Loucy (cell line): ENCODE measurements at regions not wholly inside any gene's neighbourhood (a gene's known extent, or its start where the extent isn't known, plus 50 kb on each side); places are given as distances from the start of the nearest gene placed in this dataset.

Experiments used
- H2AFZ ChIP-seq: fragments of 200-600 bp; sonication (generic); 2 replicates; pipeline ENCODE4 v1.6.0; 2016; ENCODE audit warnings: antibody characterized with exemption, mild to moderate bottlenecking, low read length, moderate library complexity
- H3F3A ChIP-seq: fragments of 200-600 bp; 2 replicates; pipeline ENCODE4 v1.6.0; 2016; ENCODE audit warnings: antibody characterized with exemption, low read depth, mild to moderate bottlenecking
- H3K27me3 ChIP-seq: fragments of 200-600 bp; sonication (generic); 2 replicates; pipeline ENCODE4 v1.6.1; 2014; ENCODE audit warnings: low read length, mild to moderate bottlenecking; ENCODE audit not compliant: insufficient read depth, poor library complexity, severe bottlenecking
- H3K36me3 ChIP-seq: fragments of 200-600 bp; sonication (generic); 2 replicates; pipeline ENCODE4 v1.6.1; 2016; ENCODE audit warnings: low read length; ENCODE audit not compliant: insufficient read depth
- H3K4me1 ChIP-seq: fragments of 200-600 bp; sonication (generic); 2 replicates; pipeline ENCODE4 v1.5.1; 2014; ENCODE audit warnings: low read length, mild to moderate bottlenecking; ENCODE audit not compliant: insufficient read depth, poor library complexity, severe bottlenecking
- H3K4me2 ChIP-seq: fragments of 200-600 bp; sonication (generic); 2 replicates; pipeline ENCODE4 v1.6.0; 2014; ENCODE audit warnings: antibody characterized with exemption, low read length, low read depth, mild to moderate bottlenecking; ENCODE audit not compliant: poor library complexity, severe bottlenecking
- H3K4me3 ChIP-seq: fragments of 200-600 bp; sonication (generic); 2 replicates; pipeline ENCODE4 v1.5.1; 2014; ENCODE audit warnings: low read length, mild to moderate bottlenecking, mixed read lengths; ENCODE audit not compliant: poor library complexity, severe bottlenecking
- H3K79me2 ChIP-seq: fragments of 200-600 bp; sonication (generic); 2 replicates; pipeline ENCODE4 v1.6.1; 2014; ENCODE audit warnings: low read length; ENCODE audit not compliant: insufficient read depth
- H3K9ac ChIP-seq: fragments of 200-600 bp; sonication (generic); 2 replicates; pipeline ENCODE4 v1.6.0; 2014; ENCODE audit warnings: mild to moderate bottlenecking, low read depth, low read length, moderate library complexity; ENCODE audit not compliant: poor library complexity, severe bottlenecking
- H3K9me2 ChIP-seq: fragments of 200-600 bp; sonication (generic); replicated peaks from 2 replicates; pipeline ENCODE4 v1.6.1; 2016; ENCODE audit warnings: low read depth, low read length, mixed read lengths
- H3K9me3 ChIP-seq: fragments of 200-600 bp; sonication (generic); 2 replicates; pipeline ENCODE4 v1.6.1; 2014; ENCODE audit warnings: mild to moderate bottlenecking, antibody characterized with exemption, low read length, low read depth; ENCODE audit not compliant: insufficient read depth
- H4K20me1 ChIP-seq: fragments of 200-600 bp; sonication (generic); 2 replicates; pipeline ENCODE4 v1.6.0; 2014; ENCODE audit warnings: antibody characterized with exemption, low read length, mild to moderate bottlenecking; ENCODE audit not compliant: insufficient read depth, poor library complexity, severe bottlenecking
- EZH2phosphoT487 ChIP-seq: fragments of 200-600 bp; IDR thresholded peaks from 2 replicates; pipeline ENCODE4 v1.6.1; 2018; ENCODE audit warnings: antibody characterized with exemption, mild to moderate bottlenecking, moderate library complexity, borderline replicate concordance
- TF ChIP-seq, protein P1 (sequence below): fragments of 200-600 bp; sonication (generic); conservative IDR thresholded peaks from 2 replicates; pipeline ENCODE4 v1.5.1; 2014; ENCODE audit warnings: mild to moderate bottlenecking, antibody characterized with exemption, low read length

DNA sequence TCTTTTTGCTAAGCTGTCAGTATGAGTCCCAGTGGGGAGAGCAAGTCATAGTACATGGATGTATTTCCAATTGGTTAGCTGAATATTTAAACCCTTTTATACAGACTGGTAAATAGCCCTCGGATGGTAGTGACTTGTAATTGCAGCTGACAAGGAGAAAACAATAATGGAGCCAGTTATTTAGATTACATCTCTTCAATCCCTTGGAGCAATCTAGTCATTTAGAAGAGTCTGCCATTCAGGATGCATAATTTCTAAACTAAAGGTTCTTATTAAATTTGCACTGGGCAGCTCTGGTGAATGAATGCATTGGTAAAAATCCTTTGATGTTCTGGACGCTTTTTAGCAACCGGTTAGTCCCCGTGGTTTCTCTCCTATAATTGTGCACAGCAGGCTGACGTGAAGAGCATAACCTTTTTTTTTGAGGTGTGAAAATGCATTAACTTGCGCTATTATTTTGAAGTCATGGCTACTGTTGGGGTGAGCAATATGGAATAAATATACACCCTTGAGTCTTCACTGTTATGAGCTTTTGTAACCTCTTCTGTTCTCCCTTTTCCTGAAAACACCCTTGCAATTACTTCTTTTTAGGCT lies 158.6 kb upstream of the CD180 start:
- no peaks in the 10 kb centered on the region for H3K79me2 ChIP-seq
- H3F3A ChIP-seq, result no peaks in the 10 kb centered on the region
- H3K27me3 ChIP-seq, result no peaks in the 10 kb centered on the region
- H3K36me3 ChIP-seq, result no peaks in the 10 kb centered on the region
- H3K4me3 ChIP-seq, result no peak overlapping the region
- no peaks in the 10 kb centered on the region for H4K20me1 ChIP-seq
- no peak overlapping the region for H2AFZ ChIP-seq
- H3K9ac ChIP-seq, result no peak overlapping the region
- H3K9me3 ChIP-seq, result no peaks in the 10 kb centered on the region
- H3K4me1 ChIP-seq, result peaks cover 31% of the 10 kb centered on the region
- H3K4me2 ChIP-seq, result no peak overlapping the region
- TF ChIP-seq EZH2phosphoT487, result no peak
- TF ChIP-seq, protein P1, sequence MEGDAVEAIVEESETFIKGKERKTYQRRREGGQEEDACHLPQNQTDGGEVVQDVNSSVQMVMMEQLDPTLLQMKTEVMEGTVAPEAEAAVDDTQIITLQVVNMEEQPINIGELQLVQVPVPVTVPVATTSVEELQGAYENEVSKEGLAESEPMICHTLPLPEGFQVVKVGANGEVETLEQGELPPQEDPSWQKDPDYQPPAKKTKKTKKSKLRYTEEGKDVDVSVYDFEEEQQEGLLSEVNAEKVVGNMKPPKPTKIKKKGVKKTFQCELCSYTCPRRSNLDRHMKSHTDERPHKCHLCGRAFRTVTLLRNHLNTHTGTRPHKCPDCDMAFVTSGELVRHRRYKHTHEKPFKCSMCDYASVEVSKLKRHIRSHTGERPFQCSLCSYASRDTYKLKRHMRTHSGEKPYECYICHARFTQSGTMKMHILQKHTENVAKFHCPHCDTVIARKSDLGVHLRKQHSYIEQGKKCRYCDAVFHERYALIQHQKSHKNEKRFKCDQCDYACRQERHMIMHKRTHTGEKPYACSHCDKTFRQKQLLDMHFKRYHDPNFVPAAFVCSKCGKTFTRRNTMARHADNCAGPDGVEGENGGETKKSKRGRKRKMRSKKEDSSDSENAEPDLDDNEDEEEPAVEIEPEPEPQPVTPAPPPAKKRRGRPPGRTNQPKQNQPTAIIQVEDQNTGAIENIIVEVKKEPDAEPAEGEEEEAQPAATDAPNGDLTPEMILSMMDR, result peak; percentile 17; the same call in 1 of the 2 replicates
- no peaks in the 10 kb centered on the region for H3K9me2 ChIP-seq

DNA sequence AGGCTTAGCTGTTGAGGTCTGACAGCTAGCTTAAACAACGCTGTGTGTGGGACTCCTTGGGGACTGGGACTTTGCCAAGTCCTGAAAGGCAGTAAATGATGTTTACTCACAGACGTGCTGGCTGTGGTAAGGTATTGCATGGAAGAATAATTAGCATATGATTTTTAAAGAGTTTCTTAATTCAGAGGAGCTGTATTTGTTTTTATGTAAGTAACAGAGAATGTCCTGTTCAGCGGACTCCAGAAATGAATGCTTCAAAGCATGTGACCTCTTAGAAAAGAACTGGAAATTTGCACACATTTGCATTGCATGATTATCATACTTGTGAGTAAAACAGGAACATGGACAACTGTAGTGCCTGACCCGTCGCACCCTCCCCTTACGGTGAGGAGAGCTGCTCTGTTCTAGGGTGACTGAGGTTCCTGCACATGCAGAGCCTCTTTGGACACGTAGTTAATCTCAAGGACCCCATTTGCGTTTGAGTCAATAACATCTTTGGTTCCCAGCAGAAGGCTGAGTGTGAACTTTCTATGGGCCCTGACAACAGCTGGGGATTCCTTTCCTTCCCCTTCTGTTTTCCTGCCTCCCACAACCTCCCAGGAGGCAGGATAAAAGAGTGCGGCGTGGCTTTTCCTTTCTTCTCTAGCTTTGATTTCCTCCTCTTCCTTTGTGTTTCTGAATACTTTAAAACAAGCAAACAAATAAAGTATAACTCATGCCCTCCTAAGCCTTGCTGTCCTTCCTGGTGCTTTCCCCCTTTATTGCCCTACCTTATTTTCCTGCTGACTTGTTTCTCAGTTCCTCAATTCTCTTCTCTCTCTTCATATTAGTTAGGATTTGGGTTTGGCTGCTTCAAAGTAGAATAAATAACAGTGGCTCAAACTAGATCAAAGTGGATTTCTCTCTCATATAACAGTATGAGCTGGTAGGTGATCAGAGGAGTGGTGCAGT lies 157.2 kb upstream of the CD180 start:
- no peaks in the 10 kb centered on the region for H4K20me1 ChIP-seq
- H3K4me2 ChIP-seq, result no peak overlapping the region
- peak overlapping the region; percentile 48; the same call in 1 of the 2 replicates for H2AFZ ChIP-seq
- H3K9me2 ChIP-seq, result no peaks in the 10 kb centered on the region
- no peaks in the 10 kb centered on the region for H3K36me3 ChIP-seq
- TF ChIP-seq, protein P1, result no peak
- TF ChIP-seq EZH2phosphoT487, result no peak
- peaks cover 32% of the 10 kb centered on the region for H3K4me1 ChIP-seq
- no peak overlapping the region for H3K9ac ChIP-seq
- no peak overlapping the region for H3K4me3 ChIP-seq
- no peaks in the 10 kb centered on the region for H3K9me3 ChIP-seq
- H3K27me3 ChIP-seq, result no peaks in the 10 kb centered on the region
- H3K79me2 ChIP-seq, result no peaks in the 10 kb centered on the region
- no peaks in the 10 kb centered on the region for H3F3A ChIP-seq

DNA sequence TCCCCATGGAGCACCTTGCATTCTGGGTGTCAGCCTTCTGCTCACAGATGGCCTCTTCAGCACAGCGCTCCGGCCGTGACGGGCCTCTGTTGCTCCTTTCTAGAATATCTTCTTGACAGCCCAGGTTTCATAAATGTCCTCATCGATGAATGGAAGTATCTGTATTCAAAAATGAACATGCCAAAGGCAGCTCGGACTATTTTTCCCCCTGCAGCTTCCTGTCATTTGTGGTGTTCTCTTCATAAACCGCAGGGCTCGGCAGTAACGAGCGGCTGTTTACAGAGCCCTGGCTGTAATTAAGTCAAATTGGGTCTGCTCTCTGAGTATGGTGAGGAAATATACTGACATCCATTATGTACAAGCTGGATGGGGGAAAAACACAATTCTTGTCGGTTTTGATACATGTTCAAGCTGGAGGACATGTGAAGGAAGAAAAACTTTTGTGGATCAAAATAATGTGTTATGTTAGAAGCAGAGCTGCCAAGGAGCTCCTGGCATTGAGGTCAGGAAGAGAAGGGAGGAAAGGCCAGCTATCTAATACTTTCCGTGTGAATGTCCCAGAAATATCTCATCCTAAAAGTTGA lies 154.1 kb upstream of the CD180 start:
- peak overlapping the region; percentile 87 for H3K4me2 ChIP-seq
- peak overlapping the region; percentile 83 for H2AFZ ChIP-seq

More for the DNA sequence above, 154.1 kb upstream of the CD180 start:
- Histone ChIP-seq H3F3A (no peaks in the 10 kb centered on the region), H3K9me3 (no peaks in the 10 kb centered on the region), H3K79me2 (no peaks in the 10 kb centered on the region), H3K36me3 (no peaks in the 10 kb centered on the region), H3K4me1 (peaks cover 39% of the 10 kb centered on the region), H4K20me1 (no peaks in the 10 kb centered on the region), H3K9me2 (no peaks in the 10 kb centered on the region), H3K4me3 (peak overlapping the region; percentile 77), H3K9ac (peak overlapping the region; percentile 80), H3K27me3 (no peaks in the 10 kb centered on the region)
- TF ChIP-seq EZH2phosphoT487, result no peak
- TF ChIP-seq, protein P1, result 0 out of 2 replicates have a peak, but pooled peaks have one; percentile 2
